NCI-H2171 (cell line): ENCODE measurements at regions not wholly inside any gene's neighbourhood (a gene's known extent, or its start where the extent isn't known, plus 50 kb on each side); places are given as distances from the start of the nearest gene placed in this dataset.
A peak's percentile ranks its signal among the peaks of the same experiment; 100 is the strongest.

ENCODE experiments used
- DNase-seq: peaks from one replicate; lab custom pipeline; 2025; lab: John Stamatoyannopoulos, UW

DNA sequence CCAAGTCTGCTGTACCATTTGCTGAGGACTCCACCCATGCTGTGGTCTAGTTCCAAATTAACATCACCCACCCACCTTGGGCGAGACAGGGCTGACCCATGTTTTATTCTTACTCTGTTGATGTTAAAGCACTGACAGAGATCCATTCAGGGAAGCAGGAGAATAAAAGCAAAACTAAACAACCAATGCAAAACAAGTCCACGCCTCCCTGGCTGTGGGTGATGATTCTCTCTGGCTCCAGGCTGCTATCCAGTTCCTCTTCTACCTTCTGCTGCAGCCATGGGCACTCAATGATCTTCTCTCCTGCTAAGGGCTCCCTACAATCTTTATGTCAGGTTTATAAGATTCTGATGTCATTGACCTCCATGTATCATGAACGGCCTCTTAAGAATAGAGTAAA lies 786.6 kb upstream of the ID2 start:
- DNase-seq, result no peak

DNA sequence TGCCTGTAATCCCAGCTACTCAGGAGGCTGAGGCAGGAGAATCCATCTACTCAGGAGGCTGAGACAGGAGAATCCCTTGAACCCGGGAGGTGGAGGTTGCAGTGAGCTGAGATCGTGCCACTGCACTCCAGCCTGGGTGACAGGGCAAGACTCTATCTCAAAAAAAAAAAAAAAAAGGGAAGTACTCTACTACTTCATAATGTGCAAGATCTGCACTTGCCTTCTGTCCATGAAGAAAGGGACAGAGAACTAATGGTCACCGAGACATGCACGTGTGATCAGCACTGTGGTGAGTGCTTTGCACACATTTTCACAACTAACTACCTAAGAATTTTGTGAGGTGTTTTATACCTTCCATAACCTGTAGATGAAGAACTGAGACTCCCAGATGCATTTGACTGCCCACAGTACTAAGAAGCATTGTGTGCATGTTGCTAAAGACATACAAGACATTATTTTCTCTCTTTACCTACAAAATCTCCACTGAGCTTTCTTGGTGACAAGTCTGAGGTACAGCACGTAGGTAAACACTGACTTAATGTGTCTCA lies 784.8 kb upstream of the ID2 start:
- DNase-seq, result no peak

DNA sequence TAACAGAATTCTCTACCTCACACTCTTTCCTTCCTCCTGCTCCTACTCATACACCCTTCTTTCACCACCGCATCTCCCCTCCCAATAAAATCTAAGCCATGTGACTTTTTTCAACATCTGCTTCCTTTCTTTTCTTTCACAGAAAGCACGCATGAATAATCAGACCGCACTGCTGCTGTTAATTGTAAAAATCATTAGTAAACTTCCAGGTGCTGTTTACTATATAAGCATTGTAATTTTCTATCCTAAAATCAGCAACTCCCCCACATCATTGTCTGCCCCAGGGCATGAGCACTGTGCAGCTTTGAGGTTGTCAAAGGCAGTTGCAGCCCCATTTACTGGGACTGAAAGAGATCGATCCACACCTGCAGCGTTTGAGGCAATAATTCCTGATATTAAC lies 782.6 kb upstream of the ID2 start:
- DNase-seq, result peak; percentile 85

DNA sequence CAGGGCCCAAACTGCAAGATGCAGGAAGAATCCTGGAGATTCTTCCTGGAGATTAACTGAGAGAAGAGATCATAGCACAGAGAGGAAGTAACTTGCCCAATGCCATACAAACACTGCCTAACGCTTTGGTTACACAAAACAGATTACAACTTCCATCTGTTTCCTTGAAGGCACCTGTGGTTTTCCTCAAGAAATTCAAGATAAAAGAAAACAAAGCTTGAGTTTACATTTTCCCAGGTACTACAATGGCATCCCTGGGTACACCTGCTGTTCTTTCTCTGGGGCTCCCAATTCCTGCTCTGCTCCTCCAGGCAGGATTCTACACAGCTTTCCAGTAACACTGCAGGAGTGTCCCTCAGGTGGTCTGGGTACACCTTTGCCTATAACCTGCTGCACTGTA lies 781.9 kb upstream of the ID2 start:
- no peak for DNase-seq

DNA sequence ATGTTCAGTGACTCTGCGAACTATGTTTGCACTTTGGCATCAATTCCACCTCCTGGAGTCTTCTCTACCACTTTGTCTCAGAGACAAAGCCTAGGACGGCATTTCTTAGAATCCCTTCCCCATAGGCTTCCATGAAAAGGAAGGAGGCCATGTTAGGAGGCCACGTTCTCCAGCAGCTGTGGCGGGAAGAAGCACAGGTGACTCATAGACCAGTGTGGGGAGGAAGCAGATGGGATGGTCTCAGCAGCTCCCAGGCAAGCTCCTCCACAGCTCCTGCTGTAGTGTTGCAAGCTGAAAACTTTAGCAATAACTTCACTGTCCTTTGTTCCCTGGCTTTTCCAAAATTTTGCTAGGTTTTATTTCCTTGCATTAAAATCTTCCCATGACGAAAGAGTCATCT lies 781.3 kb upstream of the ID2 start:
- no peak for DNase-seq

DNA sequence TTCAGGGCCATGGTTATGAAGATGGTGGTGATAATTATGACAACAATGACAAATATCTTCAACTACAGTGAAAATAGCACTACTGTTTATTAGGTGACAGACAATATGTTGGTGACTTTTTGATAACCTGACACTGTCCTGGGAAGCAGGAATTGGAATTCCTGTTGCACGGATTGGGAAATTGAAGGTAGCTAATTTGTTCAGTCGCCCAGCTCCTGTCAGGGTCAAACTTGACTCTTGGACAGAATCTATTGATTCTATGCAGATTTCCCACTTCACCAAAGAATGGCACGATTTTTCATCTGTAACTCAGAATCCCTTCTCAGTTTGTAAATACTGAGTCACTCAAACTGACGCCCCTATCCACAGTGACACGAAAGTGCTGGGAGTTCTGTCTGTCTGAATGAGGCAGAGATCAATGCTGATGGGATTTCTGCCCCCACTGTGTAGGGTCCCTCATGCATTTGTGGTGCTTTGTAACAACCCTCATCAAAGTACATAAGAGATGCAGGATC lies 779.5 kb upstream of the ID2 start:
- no peak for DNase-seq

DNA sequence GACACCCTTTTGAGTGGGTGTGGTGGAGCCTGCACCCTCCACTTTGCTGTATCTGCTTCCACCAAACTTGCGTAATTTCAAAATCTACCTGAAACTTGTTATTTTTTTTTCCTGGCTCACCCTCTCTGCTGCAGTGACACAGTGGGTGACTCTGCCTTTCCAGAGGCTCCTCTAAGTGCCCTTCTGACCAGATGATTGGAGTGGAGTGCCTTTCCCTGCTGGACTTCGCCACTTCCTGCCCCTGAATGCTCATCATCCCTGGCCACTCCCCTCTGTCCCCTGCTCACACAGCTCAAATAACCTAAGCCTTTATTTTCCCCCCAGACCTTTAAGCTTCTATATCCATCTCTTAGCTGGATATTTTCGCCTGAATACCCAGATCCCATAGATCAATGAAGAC lies 777.5 kb upstream of the ID2 start:
- DNase-seq, result no peak

DNA sequence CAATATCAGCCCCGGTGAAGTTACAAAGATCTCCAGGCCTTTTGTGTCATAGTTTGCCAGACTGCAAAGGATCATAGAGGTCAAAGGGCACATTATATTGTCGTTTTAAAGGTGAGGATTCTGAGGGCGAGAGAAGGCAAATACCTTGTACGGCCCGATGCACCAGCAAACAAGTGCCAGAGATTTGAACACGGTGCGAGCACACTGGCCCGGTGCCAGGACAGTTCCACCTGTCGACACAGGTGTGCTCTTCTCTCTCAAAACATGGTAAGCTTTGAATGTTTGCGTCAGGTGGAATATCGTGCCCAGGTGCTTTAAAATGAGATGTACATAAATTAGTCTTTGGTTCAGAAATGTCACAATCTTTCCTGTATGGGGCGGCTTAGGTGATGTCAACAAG lies 776.1 kb upstream of the ID2 start:
- peak; percentile 88 for DNase-seq

DNA sequence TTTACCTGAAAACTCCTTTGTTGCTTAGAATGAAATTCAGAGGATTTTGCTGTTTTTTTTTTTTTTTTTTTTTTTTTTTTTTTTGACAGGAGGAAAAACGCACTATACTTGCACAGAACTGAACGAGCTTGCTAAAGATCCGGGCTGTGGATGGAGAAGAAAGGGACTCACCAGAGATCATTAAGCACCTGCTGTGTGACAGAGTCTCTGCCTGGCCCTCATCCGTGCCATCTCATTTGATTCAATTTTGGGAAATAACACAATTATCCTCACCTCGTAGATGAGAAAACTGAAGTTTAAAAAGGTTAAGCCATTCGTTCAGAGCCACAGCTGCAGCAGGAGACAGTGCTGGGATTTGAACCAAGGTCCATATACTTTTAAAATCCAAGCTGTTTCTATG lies 775.4 kb upstream of the ID2 start:
- no peak for DNase-seq

DNA sequence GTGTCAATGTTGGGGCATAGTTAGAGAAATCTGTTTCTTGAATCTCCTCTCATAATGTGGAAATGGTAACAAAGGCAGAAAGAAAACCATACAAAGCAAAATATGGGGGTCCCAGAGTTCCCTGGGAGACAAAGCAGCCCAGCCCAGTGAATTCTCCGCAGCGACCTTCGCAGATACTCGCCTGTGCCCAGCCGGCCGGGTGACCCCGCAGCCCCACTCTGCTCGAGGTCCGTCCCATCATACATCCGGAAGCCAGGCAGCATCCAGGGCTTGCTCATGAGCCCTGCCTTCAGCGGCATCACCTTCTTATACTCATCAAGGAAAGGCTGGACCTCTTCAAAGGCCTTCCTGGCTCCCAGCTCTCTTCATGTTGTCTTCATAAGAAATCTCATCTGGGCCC lies 774.8 kb upstream of the ID2 start:
- no peak for DNase-seq

DNA sequence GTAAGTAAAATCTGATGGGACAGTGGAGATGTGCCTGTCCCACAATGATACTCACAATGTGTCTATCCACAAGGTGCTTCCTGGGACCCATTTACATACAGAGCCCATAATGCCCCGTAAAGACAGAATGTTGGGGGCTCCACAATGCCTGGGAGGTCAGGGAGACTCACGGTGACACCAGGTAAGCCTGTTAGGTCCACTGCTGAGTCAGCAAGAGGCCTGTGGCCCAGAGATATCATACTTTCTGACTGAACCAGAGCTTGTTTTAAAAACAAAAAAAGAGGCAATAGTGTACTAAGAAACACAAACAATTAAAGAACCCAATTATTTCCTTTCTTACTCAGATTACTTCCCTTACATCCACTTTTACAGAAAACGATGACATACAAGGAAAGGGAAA lies 771.1 kb upstream of the ID2 start:
- DNase-seq, result no peak

DNA sequence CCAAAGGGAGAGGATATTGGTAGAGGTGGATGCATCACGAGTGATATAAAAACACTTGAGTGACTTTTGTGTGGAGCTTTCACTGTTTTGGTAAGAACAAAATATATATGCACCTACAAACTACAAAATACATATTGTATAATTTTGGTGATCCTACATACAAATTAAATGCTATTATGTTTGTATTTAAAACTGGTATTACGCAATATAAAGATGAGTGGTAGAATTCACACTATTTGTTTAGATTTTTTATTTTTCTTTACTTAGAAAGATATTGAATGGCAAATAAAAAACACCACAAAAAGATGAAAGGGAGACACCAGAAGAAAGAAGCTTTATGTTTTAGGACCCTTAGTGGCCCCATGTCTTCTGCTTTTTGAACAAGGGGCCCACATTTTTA lies 770.7 kb upstream of the ID2 start:
- no peak for DNase-seq

DNA sequence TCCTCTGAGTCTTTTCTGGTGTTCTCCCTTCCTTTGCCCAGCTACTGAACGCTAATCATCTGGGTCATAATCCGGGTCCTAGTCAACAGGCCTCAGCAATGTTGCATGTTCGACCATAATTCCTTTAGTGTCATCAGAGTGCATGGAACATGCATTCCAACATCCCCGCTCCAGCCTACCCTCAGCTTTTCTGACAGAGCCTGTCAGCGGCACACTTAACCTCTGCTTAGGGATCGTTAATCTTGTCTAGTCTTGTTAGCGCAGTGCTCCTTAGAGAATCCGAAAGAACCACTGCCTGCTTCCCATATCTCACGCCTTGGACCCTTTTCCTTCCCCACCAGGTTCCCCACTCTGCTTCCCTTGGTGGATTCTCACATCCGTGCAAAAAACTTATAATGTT lies 767.9 kb upstream of the ID2 start:
- no peak for DNase-seq

DNA sequence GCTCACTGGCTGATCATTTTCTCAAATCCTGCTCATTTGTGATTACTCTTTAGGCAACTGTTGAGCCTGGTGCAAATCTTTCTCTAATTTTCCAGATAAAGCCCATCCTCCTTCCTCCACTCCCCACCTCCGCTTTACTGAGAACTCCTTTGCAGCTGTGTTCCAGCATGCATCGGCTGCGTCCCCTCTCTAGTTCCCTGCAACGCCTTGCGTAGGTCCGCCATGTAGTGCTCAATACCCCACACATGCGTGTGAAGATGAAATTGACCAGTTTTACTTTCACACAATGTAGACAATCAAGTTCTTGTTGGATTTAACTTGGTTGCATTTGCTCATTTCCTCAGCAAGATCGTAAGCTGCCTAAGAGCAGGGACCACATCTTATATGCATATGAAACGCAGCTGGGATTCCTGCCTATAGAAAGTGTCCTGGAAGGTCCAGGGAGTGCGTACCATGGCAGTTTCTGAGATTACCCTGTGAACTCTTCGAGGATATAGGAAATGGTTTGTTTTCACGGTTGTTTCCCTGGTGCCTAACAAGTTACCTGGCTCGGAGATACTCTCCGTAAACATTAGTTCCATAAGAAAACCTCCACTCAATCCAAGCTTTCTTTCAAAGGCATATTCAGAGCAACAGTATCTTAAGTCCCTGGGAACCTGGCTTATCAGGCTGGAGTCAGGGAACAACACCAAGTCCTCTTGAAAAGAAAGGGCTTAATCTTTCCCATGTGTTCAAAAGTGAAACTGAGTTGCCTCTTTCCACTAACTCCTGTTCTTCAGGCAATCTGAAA lies 766.4 kb upstream of the ID2 start:
- DNase-seq, result no peak

DNA sequence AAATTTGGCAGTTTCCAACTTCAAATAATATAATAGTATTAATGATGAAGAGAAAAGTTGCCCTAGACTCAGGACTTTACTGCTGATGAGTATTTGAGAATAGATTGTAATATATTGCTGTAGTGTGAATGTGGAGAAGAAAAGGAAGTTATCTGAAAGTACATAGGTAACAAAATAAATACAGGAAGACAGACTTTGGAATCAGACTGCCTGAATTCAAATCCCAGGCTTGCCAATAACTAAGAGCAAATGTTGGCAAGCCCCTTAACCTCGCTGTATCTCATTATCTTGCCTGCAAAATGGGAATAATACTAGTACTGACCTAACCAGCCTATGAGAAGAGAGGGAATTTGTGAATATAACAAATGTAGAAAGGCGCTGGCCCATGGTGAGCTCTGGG lies 765.2 kb upstream of the ID2 start:
- no peak for DNase-seq

DNA sequence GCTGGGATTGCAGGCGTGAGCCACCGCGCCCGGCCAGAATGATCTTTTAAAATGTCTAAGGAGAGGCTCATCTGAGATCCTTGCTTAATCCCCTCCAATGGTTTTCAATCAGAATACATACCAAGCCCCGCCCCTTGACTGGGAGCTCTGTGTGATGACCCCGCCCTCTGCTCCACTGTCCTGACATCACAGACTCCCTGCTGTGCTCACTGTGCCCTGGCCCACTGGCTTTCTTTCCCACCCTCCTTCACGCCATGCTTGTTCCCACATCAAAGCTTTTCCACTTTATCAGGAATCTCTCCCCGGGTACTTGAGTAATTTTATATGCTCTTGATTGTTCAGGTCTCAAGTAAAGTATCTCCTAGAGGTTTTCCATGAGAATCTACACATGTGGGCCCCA lies 762.3 kb upstream of the ID2 start:
- DNase-seq, result no peak

DNA sequence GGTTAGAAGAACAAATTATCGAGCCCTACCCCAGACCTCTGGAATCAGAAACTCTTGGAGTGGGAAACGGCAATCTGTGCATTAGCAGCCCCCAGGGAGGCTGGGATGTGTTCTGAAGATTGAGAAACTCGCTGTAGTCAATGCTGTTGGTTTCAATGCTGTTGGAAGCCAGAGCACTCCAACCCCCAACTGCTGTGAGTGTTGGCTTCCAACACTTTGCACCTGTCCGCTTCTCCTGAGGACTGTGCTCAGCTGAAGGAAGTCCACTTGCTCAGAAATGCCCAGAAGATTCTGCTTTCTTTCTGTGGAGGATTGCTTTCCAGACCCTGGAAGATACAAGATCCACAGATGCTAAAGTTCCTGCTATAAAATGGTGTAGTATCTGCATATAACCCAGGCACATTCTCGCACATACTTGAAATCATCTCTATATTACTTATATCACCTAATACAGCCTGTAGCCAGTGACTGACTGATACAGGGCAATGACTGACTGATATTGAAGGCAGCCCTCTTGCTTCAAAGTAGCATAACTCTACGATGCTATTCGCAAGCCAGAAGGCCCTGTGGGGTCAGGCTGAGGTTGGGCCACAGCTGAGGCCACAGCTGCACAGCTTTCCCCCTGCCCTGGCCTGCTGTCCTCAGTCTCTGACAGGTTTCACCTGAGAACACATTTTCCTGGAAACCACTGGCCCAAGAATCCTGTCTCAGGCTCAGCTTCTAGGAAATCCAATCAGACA lies 757.7 kb upstream of the ID2 start:
- no peak for DNase-seq

DNA sequence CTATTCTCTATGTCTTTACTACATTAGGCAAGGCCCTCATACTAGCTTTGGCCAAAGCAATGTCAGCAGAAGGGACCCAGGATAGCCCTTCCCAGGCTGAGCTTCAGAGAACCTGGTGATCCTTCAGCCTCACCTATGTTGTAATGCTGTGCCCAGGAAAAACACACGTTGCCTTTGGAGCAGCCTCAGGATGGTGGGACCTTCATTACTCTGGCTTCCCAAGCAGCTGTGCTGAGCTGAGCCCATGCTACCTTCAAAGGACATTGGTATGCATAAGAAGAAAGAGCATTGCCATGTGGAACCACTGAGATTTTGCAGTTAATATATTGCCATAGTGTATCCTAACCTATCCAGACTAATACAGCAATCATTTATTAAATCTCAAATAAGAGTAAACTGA lies 756.4 kb upstream of the ID2 start:
- no peak for DNase-seq

DNA sequence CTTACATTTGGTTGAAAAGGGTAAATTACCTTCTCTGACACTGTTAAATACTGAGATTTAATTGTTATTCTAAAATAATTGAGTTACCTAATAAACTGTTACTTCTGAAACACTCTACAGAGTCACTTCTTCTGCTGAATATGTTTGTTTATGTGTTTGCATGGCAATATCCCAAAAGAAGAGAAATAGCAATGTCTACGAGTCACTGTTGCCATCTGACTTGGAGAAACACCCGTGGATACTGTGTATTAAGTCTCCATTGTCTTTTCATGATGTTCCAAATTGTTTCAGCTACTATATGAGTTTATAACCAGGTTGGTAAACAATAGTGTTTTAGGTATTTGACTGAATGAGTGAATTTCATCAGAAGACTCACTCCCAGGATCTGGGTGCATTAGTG lies 754.2 kb upstream of the ID2 start:
- no peak for DNase-seq

DNA sequence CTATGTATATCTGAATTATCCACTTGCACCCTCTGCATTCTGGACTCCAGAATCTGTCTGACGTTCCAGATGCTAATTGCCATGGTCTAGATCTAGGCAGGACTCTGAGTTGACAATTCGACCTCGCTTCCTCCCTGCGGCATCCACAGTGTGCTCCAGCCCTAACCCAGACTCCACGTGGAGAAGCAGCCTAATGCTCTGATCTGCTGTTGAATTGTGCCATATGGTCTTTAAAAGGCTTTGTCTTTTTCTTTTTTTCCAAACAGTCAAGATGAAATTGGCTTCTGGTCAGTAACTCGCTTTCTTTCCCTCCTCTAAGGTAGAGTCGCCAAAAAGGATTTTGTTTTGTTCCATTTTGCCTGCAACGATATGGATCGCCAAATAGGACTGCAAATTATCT lies 752.6 kb upstream of the ID2 start:
- peak; percentile 76 for DNase-seq

DNA sequence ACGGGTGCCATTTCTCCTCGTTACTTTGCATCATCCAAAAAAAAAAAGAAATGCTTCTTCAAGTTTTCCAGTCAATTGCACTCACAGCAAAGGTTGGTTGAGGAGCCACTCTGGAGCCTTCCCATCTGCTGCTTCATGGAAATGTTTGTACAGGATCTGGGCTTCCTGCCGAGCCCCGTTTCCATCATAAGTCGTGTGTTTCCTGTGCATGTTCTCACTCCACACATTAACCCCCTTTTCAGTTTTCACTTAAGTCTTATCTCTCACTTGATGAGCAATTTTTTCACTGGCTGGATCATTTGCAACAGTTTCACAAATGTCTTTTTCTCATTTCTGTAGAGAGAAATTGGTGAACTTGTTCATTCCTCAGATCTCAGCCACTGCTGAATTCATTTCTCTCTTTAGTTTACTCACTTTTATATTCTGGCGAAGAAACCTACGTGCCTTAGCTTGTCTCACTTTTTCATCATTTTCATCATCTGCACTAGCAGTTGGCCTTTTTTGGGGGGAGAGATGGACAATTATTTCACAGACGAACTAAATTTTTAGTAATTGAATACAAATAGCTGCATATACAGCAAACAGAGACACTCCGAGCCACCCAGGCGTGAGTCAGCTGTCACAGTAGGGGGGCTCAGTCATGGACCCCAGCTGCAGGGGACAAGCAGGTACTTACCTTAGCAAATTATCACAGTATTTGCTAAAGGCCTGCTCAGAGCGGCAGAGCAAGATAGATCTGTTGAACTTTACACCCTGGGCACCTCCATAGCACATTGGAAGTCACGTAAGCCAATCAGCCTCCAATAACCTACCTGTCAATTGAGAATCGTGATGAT lies 750.8 kb upstream of the ID2 start:
- DNase-seq, result peak; percentile 89

DNA sequence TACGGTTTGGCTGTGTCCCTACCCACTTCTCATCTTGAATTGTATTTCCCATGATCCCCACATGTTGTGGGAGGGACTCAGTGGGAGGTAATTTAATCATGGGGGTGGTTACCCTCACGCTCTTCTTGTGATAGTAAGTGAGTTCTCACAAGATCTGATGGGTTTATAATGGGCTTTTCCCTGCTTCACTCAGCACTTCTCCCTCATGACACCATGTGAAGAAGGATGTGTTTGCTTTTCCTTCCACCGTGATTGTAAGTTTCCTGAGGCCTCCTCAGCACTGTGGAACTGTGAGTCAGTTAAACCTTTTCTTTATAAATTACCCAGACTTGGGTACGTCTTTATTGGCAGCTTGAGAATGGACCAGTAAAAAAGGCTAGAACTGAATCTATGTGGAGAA lies 750.0 kb upstream of the ID2 start:
- DNase-seq, result no peak
